Neural cell (in vitro differentiated cells): ENCODE measurements at regions not wholly inside any gene's neighbourhood (a gene's known extent, or its start where the extent isn't known, plus 50 kb on each side); places are given as distances from the start of the nearest gene placed in this dataset.

ENCODE experiments used
- H2AFZ ChIP-seq: fragments of 200-600, 300-800 bp; sonication (generic), shearing (Covaris generic); 2 replicates; pipeline ENCODE4 v1.6.0; 2014; ENCODE audit warnings: low read depth, mild to moderate bottlenecking, antibody characterized with exemption, low read length, moderate library complexity
- H3F3A ChIP-seq: fragments of 200-600 bp; shearing (Covaris generic); 2 replicates; pipeline ENCODE4 v1.6.1; 2016; ENCODE audit warnings: mild to moderate bottlenecking, moderate library complexity, mixed read lengths, antibody characterized with exemption, low read length; ENCODE audit not compliant: insufficient read depth, poor library complexity, severe bottlenecking
- H3K27ac ChIP-seq: fragments of 200-600, 300-800 bp; sonication (generic), shearing (Covaris generic); 2 replicates; pipeline ENCODE4 v1.5.1; 2014; ENCODE audit warnings: mild to moderate bottlenecking, low read length, moderate library complexity
- H3K27me3 ChIP-seq: fragments of 300-800, 200-600 bp; sonication (generic), shearing (Covaris generic); 2 replicates; pipeline ENCODE4 v1.6.0; 2014; ENCODE audit warnings: mild to moderate bottlenecking, low read depth, low read length, moderate library complexity; ENCODE audit not compliant: insufficient read depth
- H3K36me3 ChIP-seq: fragments of 300-800, 200-600 bp; sonication (generic), shearing (Covaris generic); 2 replicates; pipeline ENCODE4 v1.5.1; 2014; ENCODE audit warnings: mild to moderate bottlenecking, antibody characterized with exemption, low read length, moderate library complexity; ENCODE audit not compliant: insufficient read depth
- H3K4me2 ChIP-seq: fragments of 300-800, 200-600 bp; sonication (generic), shearing (Covaris generic); 2 replicates; pipeline ENCODE4 v1.6.0; 2014; ENCODE audit warnings: mild to moderate bottlenecking, low read length
- H3K4me3 ChIP-seq: fragments of 300-800, 200-600 bp; sonication (generic), shearing (Covaris generic); 2 replicates; pipeline ENCODE4 v1.5.1; 2014; ENCODE audit warnings: mild to moderate bottlenecking, low read length, moderate library complexity
- H3K79me2 ChIP-seq: fragments of 200-600 bp; shearing (Covaris generic); replicated peaks from 2 replicates; pipeline ENCODE4 v1.6.0; 2014; ENCODE audit warnings: mild to moderate bottlenecking, low read length, moderate library complexity; ENCODE audit not compliant: insufficient read depth
- H3K9ac ChIP-seq: fragments of 300-800, 200-600 bp; sonication (generic), shearing (Covaris generic); 2 replicates; pipeline ENCODE4 v1.6.1; 2016; ENCODE audit warnings: mild to moderate bottlenecking, low read length, mixed read lengths
- H3K9me2 ChIP-seq: fragments of 200-600 bp; shearing (Covaris generic); 2 replicates; pipeline ENCODE4 v1.6.1; 2016; ENCODE audit warnings: mild to moderate bottlenecking, low read length, mixed read lengths; ENCODE audit not compliant: insufficient read depth
- H3K9me3 ChIP-seq: fragments of 200-600, 300-800 bp; sonication (generic), shearing (Covaris generic); 2 replicates; pipeline ENCODE4 v1.6.1; 2016; ENCODE audit warnings: mild to moderate bottlenecking, mixed run types, low read length, moderate library complexity, mixed read lengths
- H4K20me1 ChIP-seq: fragments of 200-600 bp; shearing (Covaris generic); 2 replicates; pipeline ENCODE4 v1.6.1; 2016; ENCODE audit warnings: mild to moderate bottlenecking, mixed run types; ENCODE audit not compliant: insufficient read depth
- CTCF ChIP-seq: fragments of 450-650 bp; IDR thresholded peaks from 2 replicates; pipeline ENCODE4 v1.5.1; 2014; ENCODE audit warnings: antibody characterized with exemption, mild to moderate bottlenecking, moderate library complexity; ENCODE audit not compliant: poor library complexity, severe bottlenecking
- EP300 ChIP-seq: fragments of 450-650 bp; conservative IDR thresholded peaks from 2 replicates; pipeline ENCODE4 v1.6.1; 2014; ENCODE audit warnings: antibody characterized with exemption, mild to moderate bottlenecking, moderate library complexity; ENCODE audit not compliant: poor library complexity, severe bottlenecking
- EZH2 ChIP-seq: fragments of 200-600, 300-800 bp; shearing (Covaris generic), sonication (generic); IDR thresholded peaks from 2 replicates; pipeline ENCODE4 v1.6.1; 2014; ENCODE audit warnings: antibody characterized with exemption, low read length, borderline replicate concordance, mild to moderate bottlenecking; ENCODE audit not compliant: insufficient read depth, poor library complexity, severe bottlenecking
- MXI1 ChIP-seq: fragments of 450-650 bp; conservative IDR thresholded peaks from 2 replicates; pipeline ENCODE4 v1.6.1; 2014; ENCODE audit warnings: antibody characterized with exemption, mild to moderate bottlenecking; ENCODE audit not compliant: poor library complexity, severe bottlenecking
- POLR2AphosphoS5 ChIP-seq: IDR thresholded peaks from 2 replicates; pipeline ENCODE4 v1.6.1; 2012
- RAD21 ChIP-seq: fragments of 450-650 bp; conservative IDR thresholded peaks from 2 replicates; pipeline ENCODE4 v1.6.1; 2014; ENCODE audit warnings: antibody characterized with exemption, mild to moderate bottlenecking, moderate library complexity
- SMC3 ChIP-seq: fragments of 450-650 bp; conservative IDR thresholded peaks from 2 replicates; pipeline ENCODE4 v1.6.1; 2014; ENCODE audit warnings: antibody characterized with exemption, mild to moderate bottlenecking, moderate library complexity; ENCODE audit not compliant: poor library complexity
- TAF1 ChIP-seq: IDR thresholded peaks from 2 replicates; pipeline ENCODE4 v1.6.1; 2012; ENCODE audit warnings: low read depth
- TF ChIP-seq, protein P1 (sequence below): IDR thresholded peaks from 2 replicates; pipeline ENCODE4 v1.6.1; 2012; ENCODE audit warnings: borderline replicate concordance

GRCh38 chr1:82924666-82925065, 1074.3 kb downstream of the TTLL7 start:
- Histone ChIP-seq H3K9me3 (no peaks in the 10 kb centered on the region), H3K36me3 (no peaks in the 10 kb centered on the region), H3K9ac (no peak overlapping the region), H3K4me2 (no peak overlapping the region), H3F3A (no peaks in the 10 kb centered on the region), H3K4me3 (no peak overlapping the region), H3K9me2 (no peaks in the 10 kb centered on the region), H2AFZ (no peak overlapping the region), H3K27ac (no peak overlapping the region), H3K79me2 (no peaks in the 10 kb centered on the region), H4K20me1 (no peaks in the 10 kb centered on the region), H3K27me3 (no peaks in the 10 kb centered on the region)
- TF ChIP-seq, protein P1, sequence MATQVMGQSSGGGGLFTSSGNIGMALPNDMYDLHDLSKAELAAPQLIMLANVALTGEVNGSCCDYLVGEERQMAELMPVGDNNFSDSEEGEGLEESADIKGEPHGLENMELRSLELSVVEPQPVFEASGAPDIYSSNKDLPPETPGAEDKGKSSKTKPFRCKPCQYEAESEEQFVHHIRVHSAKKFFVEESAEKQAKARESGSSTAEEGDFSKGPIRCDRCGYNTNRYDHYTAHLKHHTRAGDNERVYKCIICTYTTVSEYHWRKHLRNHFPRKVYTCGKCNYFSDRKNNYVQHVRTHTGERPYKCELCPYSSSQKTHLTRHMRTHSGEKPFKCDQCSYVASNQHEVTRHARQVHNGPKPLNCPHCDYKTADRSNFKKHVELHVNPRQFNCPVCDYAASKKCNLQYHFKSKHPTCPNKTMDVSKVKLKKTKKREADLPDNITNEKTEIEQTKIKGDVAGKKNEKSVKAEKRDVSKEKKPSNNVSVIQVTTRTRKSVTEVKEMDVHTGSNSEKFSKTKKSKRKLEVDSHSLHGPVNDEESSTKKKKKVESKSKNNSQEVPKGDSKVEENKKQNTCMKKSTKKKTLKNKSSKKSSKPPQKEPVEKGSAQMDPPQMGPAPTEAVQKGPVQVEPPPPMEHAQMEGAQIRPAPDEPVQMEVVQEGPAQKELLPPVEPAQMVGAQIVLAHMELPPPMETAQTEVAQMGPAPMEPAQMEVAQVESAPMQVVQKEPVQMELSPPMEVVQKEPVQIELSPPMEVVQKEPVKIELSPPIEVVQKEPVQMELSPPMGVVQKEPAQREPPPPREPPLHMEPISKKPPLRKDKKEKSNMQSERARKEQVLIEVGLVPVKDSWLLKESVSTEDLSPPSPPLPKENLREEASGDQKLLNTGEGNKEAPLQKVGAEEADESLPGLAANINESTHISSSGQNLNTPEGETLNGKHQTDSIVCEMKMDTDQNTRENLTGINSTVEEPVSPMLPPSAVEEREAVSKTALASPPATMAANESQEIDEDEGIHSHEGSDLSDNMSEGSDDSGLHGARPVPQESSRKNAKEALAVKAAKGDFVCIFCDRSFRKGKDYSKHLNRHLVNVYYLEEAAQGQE: no peak
- TF ChIP-seq EZH2 (no peak), POLR2AphosphoS5 (no peak), CTCF (no peak), SMC3 (no peak), RAD21 (no peak), EP300 (no peak), TAF1 (no peak), MXI1 (no peak)

DNA sequence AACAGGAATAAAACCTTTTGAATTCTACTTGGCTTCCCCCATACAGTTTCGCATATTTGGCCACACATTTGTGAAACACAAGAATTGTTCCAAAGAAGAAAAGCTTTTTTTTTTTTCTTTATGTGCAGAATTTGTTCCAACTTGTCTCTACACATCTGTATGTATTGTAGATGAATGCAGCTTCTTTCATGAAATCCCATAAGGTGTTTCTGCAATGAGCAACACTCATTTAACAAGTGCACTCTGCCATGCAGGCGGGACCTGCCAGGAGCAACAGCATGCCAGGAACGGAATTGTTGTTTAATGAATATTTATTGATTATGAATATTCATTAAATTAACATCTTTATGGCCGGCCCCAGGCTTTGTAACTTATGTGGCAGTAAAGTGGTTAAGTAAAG, 1075.0 kb downstream of the TTLL7 start:
- TF ChIP-seq MXI1: no peak
- TF ChIP-seq TAF1: no peak
- no peak for TF ChIP-seq RAD21
- no peak for TF ChIP-seq POLR2AphosphoS5
- TF ChIP-seq EZH2: no peak
- TF ChIP-seq SMC3: no peak
- TF ChIP-seq, protein P1: no peak
- no peak for TF ChIP-seq CTCF
- TF ChIP-seq EP300: no peak
- Histone ChIP-seq H3K27ac (no peak overlapping the region), H3K9me3 (no peaks in the 10 kb centered on the region), H3K27me3 (no peaks in the 10 kb centered on the region), H4K20me1 (no peaks in the 10 kb centered on the region), H3K79me2 (no peaks in the 10 kb centered on the region), H3K36me3 (no peaks in the 10 kb centered on the region), H3K4me2 (no peak overlapping the region), H3F3A (no peaks in the 10 kb centered on the region), H3K4me3 (no peak overlapping the region), H2AFZ (no peak overlapping the region), H3K9ac (no peak overlapping the region), H3K9me2 (no peaks in the 10 kb centered on the region)
